HG03558 (cell line): ENCODE measurements at regions not wholly inside any gene's neighbourhood (a gene's known extent, or its start where the extent isn't known, plus 50 kb on each side); places are given as distances from the start of the nearest gene placed in this dataset.

Experiments
- ATAC-seq: cut with Tn5 transposase; IDR thresholded peaks from one replicate; pipeline ENCODE4 v1.9.1; 2021; ENCODE audit warnings: moderate number of reproducible peaks; ENCODE audit not compliant: unreplicated experiment; ENCODE audit errors: extremely low read depth

DNA sequence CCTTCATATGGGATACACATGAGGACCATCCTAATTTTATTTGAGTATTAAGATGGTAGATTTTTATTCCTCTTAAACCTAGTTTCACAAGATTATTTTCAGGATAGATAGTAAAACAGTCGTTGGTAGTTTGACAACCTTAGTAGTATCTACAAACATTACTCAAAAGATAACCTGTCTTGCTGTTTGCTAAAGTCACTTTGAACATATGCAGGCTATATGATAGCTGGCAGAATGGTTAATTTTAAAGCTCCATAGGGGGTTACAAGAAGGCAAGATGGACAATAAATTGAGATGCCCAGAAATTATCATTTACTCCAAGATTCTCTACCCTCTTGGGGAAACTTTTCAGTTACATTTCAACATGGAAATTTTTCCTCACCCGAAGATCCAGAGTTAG lies 525.7 kb downstream of the SOX5 start:
- ATAC-seq, result no peak

DNA sequence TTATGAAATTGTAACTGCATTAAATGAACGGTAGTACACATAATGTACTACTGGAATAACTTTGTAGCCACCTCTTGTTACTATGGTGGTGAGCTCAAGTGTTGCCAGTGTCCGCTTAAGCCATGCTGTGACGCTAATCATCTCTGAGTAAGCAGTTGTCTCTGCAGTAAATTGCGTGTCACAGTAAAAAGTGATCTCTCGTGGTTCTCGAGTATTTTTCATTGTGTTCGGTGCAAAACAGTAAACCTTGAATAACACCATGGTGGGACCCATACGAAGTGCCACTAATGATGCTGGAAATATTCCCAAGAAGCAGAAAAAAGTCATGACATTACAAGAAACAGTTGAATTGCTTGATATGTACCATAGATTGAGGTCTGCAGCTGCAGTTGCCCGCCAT lies 524.8 kb downstream of the SOX5 start:
- no peak for ATAC-seq

DNA sequence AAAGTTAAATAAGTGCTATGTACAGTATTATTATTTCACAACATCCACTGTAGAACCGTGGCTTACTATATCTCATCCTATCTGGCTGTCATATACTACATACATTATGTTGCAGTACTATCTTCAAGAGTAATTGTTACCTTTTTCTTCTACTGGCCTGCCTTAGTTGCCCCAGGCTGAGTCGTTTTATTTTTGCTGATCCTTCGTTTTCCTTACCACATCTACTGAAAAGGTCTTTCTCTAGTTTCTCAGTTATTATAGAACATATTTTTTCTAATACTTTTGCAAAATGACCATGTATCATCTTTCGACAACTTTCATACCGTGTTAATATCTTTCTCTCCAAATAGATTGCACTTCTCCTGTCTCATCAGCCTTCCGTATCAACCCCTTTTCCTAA lies 523.1 kb downstream of the SOX5 start:
- no peak for ATAC-seq

DNA sequence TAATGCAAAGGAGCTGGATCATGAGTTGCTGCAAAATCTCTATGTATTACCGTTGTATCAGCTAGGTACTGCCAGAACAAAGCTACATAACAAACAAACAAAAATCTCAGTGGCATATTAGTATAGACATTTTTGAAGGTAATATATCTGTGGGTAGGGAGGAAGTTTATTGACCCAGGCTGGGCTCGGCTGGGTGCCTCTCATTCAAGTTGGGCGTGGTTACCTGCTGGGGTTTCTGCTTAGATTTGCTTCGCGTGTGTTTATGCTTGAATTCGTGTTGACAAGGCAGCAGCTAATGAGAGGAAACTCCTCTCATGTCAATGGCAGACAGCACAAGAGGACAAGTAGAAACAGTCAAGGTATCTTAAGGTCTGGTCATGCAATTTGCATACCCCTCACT lies 520.7 kb downstream of the SOX5 start:
- no peak for ATAC-seq

DNA sequence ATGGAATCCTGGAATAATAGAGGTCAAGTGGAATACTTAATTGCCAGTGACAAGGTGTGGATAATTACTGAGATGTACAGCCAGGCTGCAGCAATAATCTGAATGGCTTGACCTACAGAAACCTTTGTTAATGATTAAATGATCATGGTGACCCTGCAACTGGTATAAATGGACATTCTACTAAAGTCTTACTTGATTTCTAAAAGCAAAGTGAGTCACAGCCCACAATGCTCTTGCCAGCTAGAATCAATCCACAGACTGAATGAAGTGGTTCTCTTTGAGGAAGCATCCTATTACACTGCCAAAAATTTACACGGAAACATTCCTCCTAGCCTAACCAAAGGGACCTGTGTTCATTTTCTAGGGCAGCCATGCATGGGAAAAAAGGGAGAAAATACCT lies 518.5 kb downstream of the SOX5 start:
- ATAC-seq, result no peak

DNA sequence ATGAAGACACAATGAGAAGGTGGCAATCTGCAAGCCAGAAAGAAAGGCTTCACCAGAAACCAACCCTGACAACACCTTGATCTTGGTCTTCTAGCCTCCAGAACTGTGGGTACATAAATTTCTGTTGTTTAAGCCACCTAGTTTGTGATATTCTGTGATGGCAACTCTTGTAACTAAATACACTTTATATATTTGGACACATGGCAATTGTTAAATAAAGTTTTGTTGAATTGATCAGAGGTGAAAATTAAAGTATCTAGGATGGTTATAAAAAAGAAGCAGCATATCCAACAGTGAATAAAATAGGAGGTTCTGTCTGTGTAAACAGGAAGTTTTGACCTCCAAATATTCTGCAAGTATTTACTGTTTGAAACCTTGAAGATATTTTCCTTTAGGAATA lies 516.3 kb downstream of the SOX5 start:
- no peak for ATAC-seq

DNA sequence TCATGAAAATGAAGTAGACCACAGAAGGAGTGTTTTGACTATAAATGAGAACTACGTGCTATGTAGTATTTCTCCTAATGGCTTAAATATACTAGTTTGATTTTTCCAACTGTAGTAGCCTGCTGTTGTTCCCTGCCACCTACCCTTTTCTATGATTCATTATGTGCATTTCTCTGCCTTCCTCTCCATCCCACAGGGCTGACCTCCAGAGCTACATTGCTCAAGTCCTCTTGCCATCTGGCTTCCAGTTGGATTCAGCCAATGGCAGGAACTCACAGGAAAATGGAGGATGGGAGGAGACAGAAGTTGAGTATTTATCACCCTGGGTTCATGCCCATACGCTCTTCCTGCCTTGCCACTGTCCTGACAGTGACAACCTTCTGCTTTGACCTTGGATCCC lies 515.3 kb downstream of the SOX5 start:
- ATAC-seq, result no peak

DNA sequence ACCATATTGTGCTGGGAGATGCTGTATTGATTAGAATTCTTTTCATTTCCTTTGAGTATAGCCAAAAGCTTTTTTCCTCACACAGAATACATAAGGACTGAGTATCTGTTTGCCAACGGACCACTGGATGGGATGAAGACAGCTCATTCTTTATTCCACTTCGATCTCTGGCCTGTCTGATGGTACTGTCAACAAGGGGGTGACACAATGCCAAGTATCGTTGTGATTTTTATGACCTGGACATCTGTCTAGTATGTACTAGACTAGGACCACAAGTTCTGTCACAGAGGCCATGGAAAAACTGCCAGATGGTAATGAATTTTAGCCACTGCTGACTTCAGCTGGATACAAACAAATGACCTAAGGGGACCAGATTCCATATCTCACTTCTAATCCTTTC lies 502.7 kb downstream of the SOX5 start:
- ATAC-seq, result no peak

DNA sequence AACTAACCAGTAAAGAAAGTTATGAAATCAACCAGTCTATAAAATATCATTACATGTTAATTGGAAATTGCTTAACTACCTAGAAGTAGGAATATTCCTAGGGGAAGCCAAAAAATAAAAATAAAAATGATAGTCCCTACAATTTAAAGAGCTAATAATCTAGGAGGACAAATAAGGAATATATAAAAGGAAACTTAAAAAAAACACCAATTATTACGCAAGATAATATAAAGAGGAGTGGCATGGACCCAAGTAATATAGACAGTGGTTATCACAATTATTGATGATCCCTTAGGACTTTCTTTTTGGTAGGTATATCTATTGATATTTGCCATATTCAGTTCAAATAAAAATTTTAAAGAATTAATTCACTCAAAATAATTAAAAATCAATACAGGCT lies 498.7 kb downstream of the SOX5 start:
- no peak for ATAC-seq

DNA sequence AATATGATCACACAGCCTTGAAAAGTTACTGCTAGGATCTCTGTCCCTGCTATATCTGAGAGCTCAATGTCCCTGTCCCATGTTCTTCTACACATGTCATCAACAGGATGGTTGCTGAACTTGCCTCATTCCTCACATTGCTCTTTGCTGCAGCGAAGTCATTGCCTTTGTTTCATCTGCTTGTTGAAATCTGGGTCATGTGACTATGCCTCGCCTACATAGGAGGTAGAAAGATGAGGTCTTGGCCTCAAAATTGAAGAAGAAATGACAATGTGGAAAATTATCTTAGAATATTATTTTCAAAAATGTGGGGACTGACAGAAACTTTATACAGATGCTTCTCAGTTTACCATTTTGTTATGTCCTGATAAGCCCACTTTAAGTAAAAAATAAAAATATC lies 494.2 kb downstream of the SOX5 start:
- ATAC-seq, result no peak

DNA sequence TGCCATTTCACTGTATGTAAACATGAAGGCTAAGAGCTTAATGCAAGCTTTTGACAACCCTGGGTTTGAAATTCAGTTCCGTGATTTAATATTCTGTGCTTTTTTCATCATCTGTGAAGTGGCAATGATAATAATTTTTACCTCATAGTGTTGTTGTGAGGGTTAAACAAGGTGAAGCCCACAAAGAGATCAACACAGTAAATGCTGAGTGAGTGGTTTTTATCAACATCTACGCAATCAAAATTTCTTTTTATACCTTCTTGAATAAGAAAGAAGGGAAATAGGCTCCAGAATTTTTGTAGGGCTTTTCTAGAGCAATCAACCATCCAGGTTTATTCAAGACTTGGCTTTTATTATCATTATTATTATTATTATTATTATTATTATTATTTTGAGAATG lies 490.8 kb downstream of the SOX5 start:
- no peak for ATAC-seq

DNA sequence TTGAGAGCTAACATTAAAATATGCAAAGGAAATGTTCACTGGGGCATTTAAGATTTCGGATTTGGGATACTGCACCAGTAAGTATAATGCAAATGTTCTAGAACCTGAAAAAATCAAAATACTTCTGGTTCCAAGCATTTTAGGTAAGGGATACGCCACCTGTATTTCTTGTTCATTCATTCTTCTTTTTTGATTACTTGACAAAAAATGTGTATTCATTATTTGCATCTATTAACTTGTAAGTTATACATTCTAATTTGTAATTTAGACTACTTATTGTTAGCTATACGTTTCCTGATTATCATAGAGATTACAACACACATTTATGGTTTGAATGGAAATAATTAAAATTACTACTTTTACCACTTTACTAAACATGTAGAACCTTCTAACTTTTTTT lies 486.9 kb downstream of the SOX5 start:
- no peak for ATAC-seq

DNA sequence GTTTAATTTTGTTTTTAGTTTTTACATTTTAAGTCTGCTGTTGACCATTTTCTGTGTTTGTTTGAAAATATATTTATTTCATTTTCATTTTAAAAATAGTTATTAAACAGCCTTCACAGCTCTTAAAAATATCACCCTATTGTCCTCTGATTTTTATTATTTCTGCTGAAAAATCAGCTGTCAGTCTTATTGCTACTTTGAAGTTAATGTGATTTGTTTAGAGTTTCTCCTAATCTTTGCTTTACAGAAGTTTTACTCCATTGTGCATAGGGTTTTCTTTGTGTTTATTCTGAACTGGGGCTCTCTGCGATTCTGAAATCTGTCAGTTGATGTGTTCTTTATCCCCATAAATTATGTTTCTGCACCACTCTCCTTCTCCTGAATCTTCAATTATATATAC lies 486.3 kb downstream of the SOX5 start:
- no peak for ATAC-seq

DNA sequence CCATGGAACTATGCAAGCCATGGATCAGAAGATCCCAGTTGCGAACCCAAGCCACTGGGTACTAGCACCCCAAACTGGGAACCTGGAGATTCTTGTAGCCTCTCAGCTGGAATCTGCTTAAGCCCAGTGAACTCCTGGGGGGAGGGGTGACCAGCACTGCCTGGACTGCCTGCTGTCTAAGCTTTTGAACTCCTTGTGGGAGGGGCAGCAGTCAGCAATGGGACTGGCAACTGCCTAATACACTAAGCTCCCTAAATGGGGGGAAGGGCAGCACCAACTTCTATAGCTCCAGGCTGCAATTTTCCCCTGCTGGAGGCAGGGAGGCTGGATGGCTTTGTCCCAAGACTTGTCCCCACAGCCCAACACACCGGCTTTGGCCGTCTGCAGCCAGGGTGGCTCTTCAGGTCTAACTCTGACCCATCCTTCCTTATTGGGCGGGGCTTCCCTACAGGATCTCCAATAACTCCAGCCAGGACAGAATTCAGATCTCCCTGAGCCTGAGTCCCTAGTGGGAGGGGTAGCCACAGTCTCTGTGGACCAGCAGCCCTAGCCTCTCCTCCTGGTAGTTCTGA lies 485.1 kb downstream of the SOX5 start:
- no peak for ATAC-seq

DNA sequence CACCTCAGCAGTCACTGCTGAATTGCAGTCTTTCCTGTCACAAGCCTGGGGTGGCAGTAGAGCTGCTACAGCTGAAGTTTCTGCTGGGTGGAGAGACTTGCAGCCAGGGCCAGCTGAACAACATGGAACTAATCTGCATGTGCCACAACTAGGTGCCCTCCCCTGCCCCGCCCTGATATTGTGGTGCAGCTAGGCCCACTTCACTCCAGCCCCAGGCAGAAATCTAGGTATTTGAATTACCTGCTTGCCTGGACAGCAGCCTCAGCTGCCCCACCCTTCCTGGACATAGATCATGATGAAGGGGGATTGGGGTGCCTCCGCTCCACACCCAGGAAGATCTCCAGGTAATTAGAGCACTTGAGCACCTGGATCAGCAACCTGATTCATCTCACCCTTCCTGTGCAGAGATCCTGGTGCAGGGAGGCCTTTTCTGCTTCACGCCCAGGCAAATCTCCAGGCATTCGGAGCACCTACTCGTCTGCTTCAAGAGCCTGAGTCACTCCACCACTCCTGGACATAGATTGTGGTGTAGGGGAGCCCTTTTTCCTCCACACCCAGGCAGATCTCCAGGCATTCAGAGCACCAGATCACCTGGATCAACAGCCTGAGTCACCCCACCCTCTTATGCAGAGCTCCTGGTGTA lies 477.0 kb downstream of the SOX5 start:
- ATAC-seq, result no peak

DNA sequence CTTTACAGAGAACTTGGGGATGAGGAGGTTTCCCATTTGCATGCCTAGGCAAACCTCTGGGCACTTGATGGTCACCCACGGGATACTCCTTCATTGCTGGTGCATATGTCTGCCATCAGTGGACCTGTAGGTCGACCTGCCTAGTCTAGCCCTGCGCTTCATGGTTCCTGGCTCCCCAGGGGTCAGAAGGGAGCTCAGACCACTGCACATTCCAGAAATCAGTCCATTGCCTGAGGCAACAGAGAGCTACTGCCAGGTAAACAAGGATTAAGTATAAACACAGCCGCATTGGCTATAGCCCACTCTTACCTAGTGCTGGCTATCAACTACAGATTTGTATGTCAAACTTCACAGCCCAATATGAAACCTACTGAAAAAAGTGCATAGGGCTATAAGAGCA lies 476.4 kb downstream of the SOX5 start:
- no peak for ATAC-seq

DNA sequence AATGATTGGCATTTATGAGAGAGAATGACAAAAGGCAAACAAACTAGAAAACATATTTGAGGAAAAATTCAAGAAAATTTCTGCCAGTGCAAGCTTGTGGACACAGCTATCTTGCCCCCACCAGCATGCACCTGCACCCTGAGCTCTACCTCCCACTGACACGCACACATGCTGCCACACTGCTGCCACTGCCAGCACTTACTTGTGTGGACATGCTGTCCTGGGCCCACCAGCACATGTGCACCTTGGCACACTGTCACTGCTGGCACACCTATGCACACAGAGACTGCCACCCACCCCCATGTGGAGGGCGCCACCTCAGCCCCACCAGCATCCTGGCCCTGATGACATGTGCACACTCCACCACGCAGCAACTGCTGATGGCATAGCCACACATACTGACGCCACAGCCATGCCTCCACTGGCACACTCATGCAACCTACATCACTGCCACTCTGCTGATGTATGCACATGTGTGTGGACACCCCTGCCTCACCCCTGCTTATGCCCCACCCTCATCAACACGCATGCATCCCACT lies 475.0 kb downstream of the SOX5 start:
- no peak for ATAC-seq
